Calu3 (cell line): ENCODE measurements at regions not wholly inside any gene's neighbourhood (a gene's known extent, or its start where the extent isn't known, plus 50 kb on each side); places are given as distances from the start of the nearest gene placed in this dataset.

ENCODE experiments used
- BruUV-seq: library from RNA; stranded (reverse); fragments of 400-500 nt; replicated peaks from 2 replicates; lab custom pipeline; 2021; lab: Mats Ljungman, UMichigan
- CTCF ChIA-PET: fragments of 300-600 bp; sonication (Branson Sonifier 250); formaldehyde crosslinking; loops from one replicate; lab custom pipeline; 2022; ENCODE audit warnings: antibody characterized with exemption; lab: Charles Lee
- DNase-seq: peaks from one replicate; pipeline ENCODE4 v3.0.0; 2022
- H3K27ac Mint-ChIP-seq: one replicate; pipeline ENCODE4 v1.8.0; 2022; ENCODE audit warnings: mixed read lengths; ENCODE audit not compliant: unreplicated experiment
- H3K27me3 Mint-ChIP-seq: one replicate; pipeline ENCODE4 v1.8.0; 2022; ENCODE audit warnings: mixed read lengths; ENCODE audit not compliant: unreplicated experiment
- H3K36me3 Mint-ChIP-seq: one replicate; pipeline ENCODE4 v1.8.0; 2022; ENCODE audit warnings: mild to moderate bottlenecking, moderate library complexity, mixed read lengths; ENCODE audit not compliant: insufficient read depth, unreplicated experiment
- H3K4me1 Mint-ChIP-seq: one replicate; pipeline ENCODE4 v1.8.0; 2022; ENCODE audit warnings: mild to moderate bottlenecking, low read depth, mixed read lengths; ENCODE audit not compliant: unreplicated experiment
- H3K4me3 Mint-ChIP-seq: one replicate; pipeline ENCODE4 v1.8.0; 2022; ENCODE audit warnings: mild to moderate bottlenecking, low read depth, moderate library complexity, mixed read lengths; ENCODE audit not compliant: unreplicated experiment
- H3K9me3 Mint-ChIP-seq: one replicate; pipeline ENCODE4 v1.8.0; 2022; ENCODE audit warnings: low read depth, mixed read lengths; ENCODE audit not compliant: unreplicated experiment
- CTCF ChIP-seq: fragments of 200-600 bp; IDR thresholded peaks from one replicate; pipeline ENCODE4 v1.8.0; 2022; ENCODE audit warnings: antibody characterized with exemption; ENCODE audit not compliant: unreplicated experiment
- intact Hi-C: fragments of 100-400 bp; cut with micrococcal nuclease; formaldehyde crosslinking; loops from one replicate; pipeline ENCODE4 v1.10.0; 2022; ENCODE audit not compliant: unreplicated experiment

DNA sequence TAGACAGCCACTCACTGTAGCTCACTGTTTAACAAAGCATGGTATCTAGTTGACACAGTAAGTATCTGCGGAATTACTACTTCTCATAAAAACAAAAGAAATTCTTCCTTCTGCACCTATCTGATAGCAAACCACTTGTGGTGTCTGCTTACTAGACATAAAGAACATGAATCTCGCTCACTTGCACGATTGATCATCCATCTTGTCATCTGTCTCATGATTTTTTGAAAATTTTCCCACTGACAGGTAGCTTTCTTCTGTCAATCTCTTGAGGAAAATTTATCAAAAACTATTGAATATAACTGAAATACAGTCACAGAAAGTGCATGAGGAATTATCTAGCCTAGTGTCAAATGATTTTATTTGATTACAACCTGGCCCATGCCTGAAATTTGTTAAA is 291.6 kb upstream of the ANO3 start:
- TF ChIP-seq CTCF = no peak
- H3K9me3 Mint-ChIP-seq = peaks cover 2% of the 10 kb centered on the region
- H3K4me3 Mint-ChIP-seq = no peak overlapping the region
- H3K27ac Mint-ChIP-seq = no peak overlapping the region
- no peaks in the 10 kb centered on the region for H3K27me3 Mint-ChIP-seq
- H3K4me1 Mint-ChIP-seq = peaks cover 12% of the 10 kb centered on the region
- CTCF ChIA-PET = no interaction called here
- intact Hi-C loops = no loop called here
- no peak for DNase-seq
- no TSS peak for BruUV-seq
- H3K36me3 Mint-ChIP-seq = no peaks in the 10 kb centered on the region

DNA sequence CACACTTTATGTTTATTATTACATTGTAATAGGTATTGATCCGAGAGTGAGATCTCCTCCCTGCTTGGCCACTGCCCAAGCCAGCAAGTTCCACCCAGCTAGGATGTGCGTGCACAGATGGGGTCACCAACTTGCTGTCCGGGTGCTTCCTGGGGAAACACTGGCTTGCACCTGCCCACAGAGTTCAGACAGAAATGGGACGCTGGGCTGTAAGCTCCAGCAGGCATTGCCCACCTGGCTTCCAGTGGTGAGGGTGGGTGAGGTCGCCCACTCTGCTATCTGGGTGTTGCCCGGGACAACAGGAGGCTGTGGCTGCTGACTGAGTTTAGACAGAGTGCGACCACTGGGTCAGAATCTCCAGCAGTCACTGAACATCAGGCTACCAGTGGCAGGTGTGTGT is 289.8 kb upstream of the ANO3 start:
- intact Hi-C loops = no loop called here
- no peak for TF ChIP-seq CTCF
- no peaks in the 10 kb centered on the region for H3K36me3 Mint-ChIP-seq
- DNase-seq = no peak
- H3K4me1 Mint-ChIP-seq = peaks cover 12% of the 10 kb centered on the region
- H3K27me3 Mint-ChIP-seq = no peaks in the 10 kb centered on the region
- peaks cover 2% of the 10 kb centered on the region for H3K9me3 Mint-ChIP-seq
- no peak overlapping the region for H3K27ac Mint-ChIP-seq
- H3K4me3 Mint-ChIP-seq = no peak overlapping the region
- CTCF ChIA-PET = no interaction called here
- no TSS peak for BruUV-seq

DNA sequence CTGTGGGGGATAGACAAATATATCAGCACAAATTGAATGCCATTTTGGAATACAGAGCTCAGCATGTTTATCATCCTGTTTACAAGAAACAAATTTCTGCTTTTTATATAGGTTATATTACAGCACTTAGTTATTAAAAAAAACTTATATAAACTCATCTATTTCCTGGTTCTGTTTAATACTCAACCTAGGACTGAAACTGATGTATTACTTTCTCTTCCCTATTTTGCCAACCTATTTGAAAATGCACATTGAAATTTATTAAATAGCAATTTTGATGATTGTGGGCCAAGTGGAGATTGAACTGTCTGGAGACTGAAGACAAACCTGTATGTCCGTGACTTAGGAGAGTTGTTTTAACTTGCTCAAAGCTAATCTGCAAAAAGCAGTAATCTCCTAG is 288.3 kb upstream of the ANO3 start:
- CTCF ChIA-PET = no interaction called here
- intact Hi-C loops = no loop called here
- no peaks in the 10 kb centered on the region for H3K27me3 Mint-ChIP-seq
- no peaks in the 10 kb centered on the region for H3K36me3 Mint-ChIP-seq
- BruUV-seq = no TSS peak
- DNase-seq = no peak
- no peaks in the 10 kb centered on the region for H3K4me1 Mint-ChIP-seq
- no peak overlapping the region for H3K27ac Mint-ChIP-seq
- H3K9me3 Mint-ChIP-seq = no peaks in the 10 kb centered on the region
- no peak for TF ChIP-seq CTCF
- no peak overlapping the region for H3K4me3 Mint-ChIP-seq

- intact Hi-C loops = no loop called here
- peaks cover 2% of the 10 kb centered on the region for H3K9me3 Mint-ChIP-seq
- no peak for DNase-seq
- no peak overlapping the region for H3K27ac Mint-ChIP-seq
- no peaks in the 10 kb centered on the region for H3K4me1 Mint-ChIP-seq
- H3K4me3 Mint-ChIP-seq = no peak overlapping the region
- no peaks in the 10 kb centered on the region for H3K36me3 Mint-ChIP-seq
- BruUV-seq = no TSS peak
- H3K27me3 Mint-ChIP-seq = no peaks in the 10 kb centered on the region
- CTCF ChIA-PET = interaction anchor here (1.2 kb wide), 1 partner anchor 27 kb away, joined by 3 read pairs; no protein-coding TSS in a partner anchor
- no peak for TF ChIP-seq CTCF
Measured at GRCh38 chr11:26044389-26044788, 287.5 kb upstream of the ANO3 start.
